ENCODE measurements at regions not wholly inside any gene's neighbourhood (a gene's known extent, or its start where the extent isn't known, plus 50 kb on each side); places are given as distances from the start of the nearest gene placed in this dataset.
"Not testable (repeated sequence)": the region's sequence is repeated elsewhere in the genome, so short reads cannot be mapped to it uniquely, and the experiment has no call there.

- not testable (repeated sequence) for TF ChIP-seq CTCF (optimal IDR thresholded peaks at IDR 0.05 in 1 of 3, IDR thresholded peaks at IDR 0.05 in 1 of 3, conservative IDR thresholded peaks at IDR 0.05 in 1 of 3; ENCODE audit: extremely low read depth in 1 of 3, insufficient read depth in 2 of 3, low read length in 3 of 3); EZH2 (IDR thresholded peaks at IDR 0.05; ENCODE audit: low read length)
Observed at GRCh38 chr2:87531968-87532715, 215.7 kb upstream of the PLGLB2 start.
